DMS153 (cell line): ENCODE measurements at regions not wholly inside any gene's neighbourhood (a gene's known extent, or its start where the extent isn't known, plus 50 kb on each side); places are given as distances from the start of the nearest gene placed in this dataset.

Experiments
- DNase-seq: peaks from one replicate; lab custom pipeline; 2025; lab: John Stamatoyannopoulos, UW

- no peak for DNase-seq
These were observed 446.0 kb downstream of the FOXO1 start for GRCh38 chr13:40220299-40220935.

DNA sequence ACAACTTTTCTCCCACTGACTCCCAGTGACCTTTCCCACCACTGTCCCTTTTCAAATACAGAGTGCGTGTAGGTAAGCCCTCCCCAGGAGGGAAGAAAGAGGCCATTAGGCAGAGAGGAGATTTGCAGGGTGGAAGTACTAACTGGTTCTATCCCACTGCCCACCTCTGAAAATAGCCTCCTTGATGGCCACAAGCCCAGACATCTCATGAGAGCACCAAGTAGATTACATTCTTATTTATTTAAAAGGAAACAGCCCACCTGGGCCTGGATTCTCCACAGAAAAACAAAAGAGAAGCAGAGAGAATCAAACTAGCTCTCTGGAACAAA lies 445.3 kb downstream of the FOXO1 start:
- no peak for DNase-seq

DNA sequence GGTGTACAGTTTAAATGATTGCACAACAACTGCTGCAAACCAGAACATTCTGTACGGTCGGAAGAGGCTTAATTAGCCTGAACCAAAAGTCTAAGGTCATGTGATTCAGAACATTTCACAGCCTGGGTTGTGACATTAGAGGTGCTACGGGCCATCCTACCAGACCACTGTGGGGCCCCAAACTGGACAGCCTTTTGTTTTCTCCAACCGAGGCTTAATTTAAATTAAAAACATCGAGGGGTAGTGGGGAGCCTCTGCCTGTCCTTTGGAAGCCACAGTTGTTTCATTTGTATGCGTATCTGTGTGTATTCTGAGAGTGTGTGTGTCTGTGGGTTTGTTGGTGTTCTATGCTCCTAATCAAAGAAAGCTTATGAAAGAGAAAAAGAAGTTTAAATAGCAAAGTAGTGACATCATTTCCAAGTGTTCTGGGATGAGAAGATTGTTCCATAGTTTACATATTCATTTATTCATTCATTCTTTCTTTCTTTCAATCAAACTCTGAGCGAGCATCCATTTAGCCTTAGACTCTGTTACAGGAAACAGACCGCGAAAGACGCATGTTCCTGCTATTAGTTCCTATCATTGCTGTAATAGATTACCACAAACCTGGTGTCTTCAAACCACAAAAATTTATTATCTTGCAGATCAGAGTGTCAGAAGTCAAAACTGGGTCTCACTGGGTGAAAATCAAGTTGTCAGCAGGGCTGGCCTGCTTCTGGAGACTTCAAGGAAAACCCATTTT lies 444.8 kb downstream of the FOXO1 start:
- DNase-seq: no peak

- DNase-seq: no peak
These were observed 442.9 kb downstream of the FOXO1 start for GRCh38 chr13:40223585-40223984.

GRCh38 chr13:40228496-40228895 lies 437.9 kb downstream of the FOXO1 start:
- DNase-seq: no peak

- DNase-seq: no peak
These were observed 437.5 kb downstream of the FOXO1 start for GRCh38 chr13:40228990-40229389.

- DNase-seq: no peak
These were observed 435.6 kb downstream of the FOXO1 start for GRCh38 chr13:40230833-40231266.

GRCh38 chr13:40231311-40231710 lies 435.1 kb downstream of the FOXO1 start:
- no peak for DNase-seq

DNA sequence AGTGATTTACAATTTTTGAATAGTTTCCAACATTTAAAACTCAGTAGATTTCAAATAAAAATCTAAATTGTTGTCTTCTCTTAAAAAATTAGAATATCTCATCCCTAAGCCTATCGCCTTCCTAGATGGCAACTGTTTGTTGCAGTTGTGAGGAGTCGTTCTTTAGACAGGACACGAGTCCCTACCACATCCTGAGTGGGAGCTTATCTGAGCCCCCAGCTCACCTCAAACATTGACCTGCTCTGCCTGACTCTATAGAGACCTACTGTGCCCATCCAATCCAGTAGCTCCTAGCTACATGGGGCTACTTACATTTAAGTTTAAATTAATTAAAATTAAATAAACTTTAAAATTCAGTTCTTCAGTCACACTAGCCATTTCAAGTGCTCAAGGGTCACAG lies 434.7 kb downstream of the FOXO1 start:
- no peak for DNase-seq

GRCh38 chr13:40232311-40233040 lies 434.0 kb downstream of the FOXO1 start:
- DNase-seq: no peak

GRCh38 chr13:40233731-40234195 lies 432.7 kb downstream of the FOXO1 start:
- DNase-seq: no peak

DNA sequence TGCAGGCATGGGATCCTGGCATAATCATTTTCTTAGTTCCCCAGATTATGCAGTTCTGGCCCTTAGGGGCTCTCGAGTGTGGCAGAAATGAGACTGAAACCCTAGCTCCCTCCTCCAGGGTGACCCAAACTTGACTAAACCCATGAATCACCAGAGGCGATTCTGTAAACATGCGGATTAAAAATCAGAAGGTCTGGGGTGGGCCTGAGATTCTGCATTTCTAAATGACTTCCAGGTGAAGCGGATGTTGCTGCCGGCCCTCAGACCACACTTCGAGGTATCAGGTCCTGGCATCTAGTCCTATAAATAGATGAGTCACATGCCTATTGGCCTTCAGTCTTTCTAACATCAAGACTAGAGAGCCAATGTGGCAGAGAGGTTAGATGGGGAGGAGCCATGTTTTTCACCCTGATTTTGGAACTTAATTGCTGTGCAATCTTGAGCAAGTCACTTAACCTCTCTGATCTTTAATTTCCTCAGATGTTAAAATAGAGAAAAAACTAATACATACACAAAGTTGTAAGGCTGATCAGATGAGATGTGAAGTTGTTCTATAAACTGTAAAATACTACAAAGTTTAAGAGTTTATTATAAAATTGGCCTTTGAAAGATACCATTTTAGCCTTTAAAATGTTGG lies 431.2 kb downstream of the FOXO1 start:
- no peak for DNase-seq

GRCh38 chr13:40236566-40237168 lies 429.8 kb downstream of the FOXO1 start:
- no peak for DNase-seq

DNA sequence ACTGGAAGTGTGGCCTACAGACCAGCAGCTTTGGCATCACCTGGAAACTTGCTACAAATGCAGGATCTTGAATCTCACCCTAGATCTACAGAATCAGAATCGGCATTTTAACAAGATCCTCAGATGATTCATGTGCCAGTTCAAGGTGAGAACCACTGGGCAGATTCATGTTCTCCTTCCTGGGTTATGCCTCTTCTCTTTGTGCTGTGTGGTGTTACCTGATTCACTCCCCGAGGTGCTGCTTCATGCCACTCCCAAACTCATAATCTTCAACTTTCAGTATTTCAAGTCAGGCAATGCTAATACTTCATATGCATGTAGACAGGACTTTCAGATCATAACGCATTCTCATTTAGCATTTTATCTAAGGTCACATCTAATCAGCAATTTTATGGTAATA lies 427.7 kb downstream of the FOXO1 start:
- no peak for DNase-seq

DNA sequence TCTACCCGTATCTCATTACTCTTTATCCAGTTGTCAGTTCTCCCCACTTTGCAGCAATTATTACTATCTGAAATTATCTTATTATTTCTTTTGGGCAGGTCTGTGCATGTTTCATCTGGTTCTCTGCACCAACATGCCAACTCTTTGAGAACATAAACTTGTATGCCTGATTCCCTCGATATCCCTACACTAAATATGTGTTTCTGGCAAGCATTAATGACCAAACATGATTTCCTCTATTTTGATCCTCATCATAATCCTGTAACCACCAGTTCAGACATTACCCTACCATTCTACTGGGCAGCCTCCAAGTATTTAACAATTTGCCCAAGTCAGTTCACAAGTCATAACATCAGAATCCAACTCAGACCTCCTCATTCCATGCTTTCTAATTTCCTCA lies 426.1 kb downstream of the FOXO1 start:
- no peak for DNase-seq

GRCh38 chr13:40241125-40241798 lies 425.2 kb downstream of the FOXO1 start:
- no peak for DNase-seq

DNA sequence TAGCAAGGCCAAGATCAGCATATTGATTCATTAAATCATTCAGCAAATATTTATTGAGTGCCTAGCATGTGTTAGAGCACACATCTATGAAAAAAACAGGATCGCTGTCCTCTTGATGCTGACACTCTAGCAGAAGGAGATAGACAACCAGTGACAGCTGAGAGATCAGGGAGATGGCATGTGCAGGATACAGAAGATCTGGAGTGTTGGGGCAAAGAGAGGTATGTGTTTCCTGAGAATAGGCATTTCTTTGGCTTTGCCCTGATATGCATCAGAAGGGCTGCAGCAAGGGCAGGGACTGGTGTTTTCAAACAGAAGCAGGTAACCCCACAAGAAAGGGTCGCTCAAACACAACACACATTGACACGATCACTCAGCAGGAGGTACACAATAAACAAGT lies 423.4 kb downstream of the FOXO1 start:
- no peak for DNase-seq

DNA sequence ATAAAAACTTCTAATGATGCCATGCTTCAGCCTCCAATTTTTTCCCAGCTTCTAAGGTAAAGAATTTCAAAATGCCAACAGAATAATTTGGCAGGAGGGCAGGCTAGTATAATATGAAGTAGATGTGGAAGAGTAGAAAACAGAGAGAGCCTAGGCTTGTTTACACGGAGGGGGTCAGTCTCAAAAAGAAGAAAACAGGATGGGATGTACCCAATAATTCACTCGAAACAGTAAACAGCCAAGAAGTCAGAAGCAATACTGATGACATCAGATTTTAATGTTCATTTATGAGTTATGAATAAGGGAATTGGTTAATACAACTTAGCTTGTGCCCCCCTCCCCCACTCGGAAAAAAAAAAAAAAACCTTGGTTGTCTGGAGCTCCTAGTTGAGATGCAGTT lies 422.5 kb downstream of the FOXO1 start:
- DNase-seq: no peak

DNA sequence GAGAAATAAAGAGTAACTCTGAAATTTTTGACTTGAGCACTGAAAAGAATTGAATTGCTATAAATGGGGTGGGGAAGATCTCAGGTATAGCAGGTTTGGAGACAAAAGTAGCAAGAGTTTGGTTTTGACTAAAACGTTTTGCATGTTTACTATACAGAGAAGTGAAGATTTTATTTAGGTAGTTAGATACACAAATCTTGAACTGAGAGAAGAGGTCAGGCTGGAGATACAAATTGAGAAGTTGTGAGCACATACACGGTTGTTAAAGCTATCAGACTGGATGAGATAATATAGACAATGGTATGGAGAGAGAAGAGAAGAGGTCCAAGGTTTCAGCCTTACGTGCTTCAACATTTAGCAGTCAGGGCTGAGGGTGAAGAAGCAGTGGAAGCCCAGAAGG lies 420.9 kb downstream of the FOXO1 start:
- DNase-seq: no peak

- no peak for DNase-seq
These were observed 418.6 kb downstream of the FOXO1 start for GRCh38 chr13:40247845-40248244.

DNA sequence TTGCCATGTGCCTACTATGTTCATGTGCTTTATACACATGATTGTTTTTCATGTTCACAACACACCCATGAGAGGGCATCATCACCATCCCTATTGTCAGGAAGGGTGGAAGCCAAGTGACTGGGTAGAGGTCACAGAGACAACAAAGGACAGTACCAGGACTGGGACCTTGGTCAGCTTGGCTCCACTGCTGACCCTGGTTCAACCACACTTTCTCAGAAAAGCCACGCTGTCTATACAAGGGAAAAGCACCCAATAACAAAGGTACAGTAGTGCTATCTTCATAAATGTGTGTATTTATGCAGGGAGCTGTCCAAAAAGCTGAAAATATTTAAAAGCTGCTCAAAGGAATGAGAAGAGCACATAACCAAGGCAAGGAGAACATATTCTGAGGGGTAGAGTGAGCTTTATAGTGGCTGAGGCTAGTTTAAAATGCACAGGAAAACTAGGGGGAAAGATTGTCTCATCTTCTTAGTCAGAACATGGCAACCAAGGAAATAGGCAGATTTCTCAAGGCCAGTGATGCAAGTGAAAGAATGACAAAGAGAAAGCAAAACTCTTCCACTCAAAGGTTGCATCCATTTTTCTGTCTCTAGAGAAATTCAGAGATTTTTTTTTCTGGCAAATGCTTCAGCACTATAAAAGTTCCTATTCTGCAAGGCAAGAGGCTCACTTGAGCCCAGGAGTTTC lies 415.0 kb downstream of the FOXO1 start:
- DNase-seq: no peak
